H1 (cell line): ENCODE measurements at regions not wholly inside any gene's neighbourhood (a gene's known extent, or its start where the extent isn't known, plus 50 kb on each side); places are given as distances from the start of the nearest gene placed in this dataset.

ENCODE experiments used
- NANOG ChIP-seq: IDR thresholded peaks from 2 replicates; pipeline ENCODE4 v1.6.1; 2011; ENCODE audit warnings: low read length, low read depth, mild to moderate bottlenecking, inconsistent platforms; ENCODE audit not compliant: insufficient read depth, poor library complexity, severe bottlenecking
- POLR2AphosphoS5 ChIP-seq: IDR thresholded peaks from 2 replicates; pipeline ENCODE4 v1.6.1; 2011; ENCODE audit warnings: low read depth, low read length
- TAF1 ChIP-seq: IDR thresholded peaks from 2 replicates; pipeline ENCODE4 v1.6.1; 2011; ENCODE audit warnings: mild to moderate bottlenecking, low read depth, low read length

DNA sequence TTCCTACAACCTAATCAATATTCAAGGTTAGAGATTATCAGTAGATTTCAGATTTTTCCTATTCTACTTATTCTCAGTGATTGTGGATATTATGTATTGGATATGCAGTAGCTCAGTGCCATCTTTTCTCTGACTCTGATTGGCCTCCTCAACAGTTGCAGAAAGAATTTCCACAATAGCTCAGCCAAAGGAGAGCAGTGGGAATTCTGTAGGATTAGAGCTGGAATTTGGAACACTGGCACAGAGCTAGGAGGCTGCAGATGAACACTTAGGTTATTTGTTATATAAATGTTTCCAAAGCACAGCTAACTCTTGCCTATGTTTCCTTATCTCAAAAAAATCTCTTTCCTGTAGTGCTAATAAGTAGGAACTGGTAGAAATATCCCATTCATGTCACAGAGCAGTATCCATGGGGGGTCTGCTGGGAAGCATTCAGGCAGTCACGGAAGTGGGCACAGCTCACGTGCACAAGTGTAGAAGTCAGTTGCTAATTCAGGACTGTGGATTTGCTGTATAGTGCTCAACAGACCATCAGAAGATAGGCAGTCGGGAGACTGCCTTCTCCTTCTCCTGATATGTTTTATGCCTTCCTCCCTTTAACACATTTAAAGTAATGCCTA lies 116.2 kb upstream of the TMEM260 start:
- no peak for TF ChIP-seq POLR2AphosphoS5
- no peak for TF ChIP-seq NANOG
- no peak for TF ChIP-seq TAF1
